T-helper 1 cell treated with Interleukin-12 subunit alpha and Interleukin-12 subunit beta and Interleukin-4 antibody, amounts not matched to agents 30 ng/mL and 1 ng/mL, for 36 hours (primary cell): ENCODE measurements at regions not wholly inside any gene's neighbourhood (a gene's known extent, or its start where the extent isn't known, plus 50 kb on each side); places are given as distances from the start of the nearest gene placed in this dataset.

ENCODE experiments used
- intact Hi-C: fragments of 100-400 bp; cut with micrococcal nuclease; formaldehyde crosslinking; loops from one replicate; pipeline ENCODE4 v1.15.1; 2024

DNA sequence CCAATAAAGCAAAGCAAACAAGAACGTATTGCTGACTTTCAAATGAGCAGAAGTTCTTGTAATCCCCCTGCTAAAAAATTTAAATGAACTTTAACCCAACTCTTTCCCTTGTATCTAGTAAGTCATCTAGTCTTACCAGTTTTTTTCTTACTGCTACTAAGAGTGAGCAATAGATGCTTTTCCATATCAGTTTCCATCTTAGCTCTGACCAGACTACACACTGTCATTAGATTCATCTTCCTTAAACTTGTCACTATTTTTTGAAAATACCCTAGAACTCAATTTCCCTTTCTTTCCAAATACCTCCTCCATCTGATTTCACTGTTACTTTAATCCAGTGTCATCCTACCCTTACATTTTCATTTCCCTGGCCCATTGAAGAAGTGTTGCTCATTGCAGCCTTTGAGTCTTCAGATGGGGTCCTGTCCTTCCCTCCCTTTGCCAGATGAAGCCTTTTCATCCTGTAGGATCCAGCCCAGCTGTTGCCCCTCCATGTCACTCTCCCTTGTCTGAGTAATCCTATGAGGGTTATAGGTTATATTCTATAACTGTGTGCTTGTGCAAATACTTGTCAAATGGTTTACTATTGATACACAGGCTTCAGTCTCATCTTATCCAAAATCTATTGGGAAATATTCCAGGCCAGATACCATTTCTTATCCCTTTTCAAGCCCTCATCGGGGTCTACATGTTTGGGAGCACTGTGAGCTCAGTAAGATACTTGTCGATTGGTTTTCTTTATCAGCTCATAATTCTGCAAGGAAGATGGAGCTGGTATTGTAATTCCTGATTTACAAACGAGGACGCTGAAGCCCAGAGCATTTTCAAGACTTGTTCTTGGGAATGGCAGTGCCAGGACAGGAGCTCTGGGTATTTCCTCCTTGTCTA lies 51.5 kb upstream of the ITGB1 start:
- intact Hi-C loops, result loop anchor here (2.0 to 5.0 kb wide), 2 partner anchors 123 to 359 kb away; no protein-coding TSS in a partner anchor

DNA sequence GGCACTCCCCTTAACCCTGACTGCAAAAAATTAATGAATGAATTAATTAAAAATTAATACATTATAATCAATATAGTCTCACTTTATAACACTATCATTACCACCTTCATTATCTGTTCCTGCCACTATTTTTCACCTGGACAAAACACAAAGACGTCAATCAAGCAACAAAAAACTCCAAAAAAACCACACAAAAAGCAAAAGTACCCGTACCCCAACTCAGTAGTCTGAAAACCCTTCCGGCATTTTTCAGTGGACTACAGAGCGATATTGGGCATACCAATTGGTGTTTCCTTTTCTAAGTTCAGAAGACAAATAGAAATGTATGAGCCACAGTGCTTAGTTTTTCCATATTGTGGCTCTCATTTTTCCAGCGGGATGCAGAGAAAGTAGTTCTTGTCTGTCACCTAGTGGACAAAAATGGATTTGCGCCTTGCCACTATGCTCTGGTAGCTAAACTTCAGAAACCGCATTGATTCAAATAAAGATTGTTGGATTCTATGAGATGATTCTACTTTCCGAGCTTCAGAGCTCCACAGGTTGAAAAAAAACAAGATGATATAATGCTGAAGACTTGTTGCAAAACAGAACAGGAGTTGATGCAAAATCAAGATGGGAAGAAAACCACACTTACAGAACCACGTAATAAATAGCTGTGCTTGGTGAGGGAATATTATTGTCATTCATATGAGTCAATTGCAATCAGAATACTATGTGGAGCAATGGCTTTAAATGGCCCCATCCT lies 50.6 kb upstream of the ITGB1 start:
- intact Hi-C loops, result loop anchor here (1.0 to 5.0 kb wide), 11 partner anchors 28 to 817 kb away; partner anchors contain the start of gene CCDC7

DNA sequence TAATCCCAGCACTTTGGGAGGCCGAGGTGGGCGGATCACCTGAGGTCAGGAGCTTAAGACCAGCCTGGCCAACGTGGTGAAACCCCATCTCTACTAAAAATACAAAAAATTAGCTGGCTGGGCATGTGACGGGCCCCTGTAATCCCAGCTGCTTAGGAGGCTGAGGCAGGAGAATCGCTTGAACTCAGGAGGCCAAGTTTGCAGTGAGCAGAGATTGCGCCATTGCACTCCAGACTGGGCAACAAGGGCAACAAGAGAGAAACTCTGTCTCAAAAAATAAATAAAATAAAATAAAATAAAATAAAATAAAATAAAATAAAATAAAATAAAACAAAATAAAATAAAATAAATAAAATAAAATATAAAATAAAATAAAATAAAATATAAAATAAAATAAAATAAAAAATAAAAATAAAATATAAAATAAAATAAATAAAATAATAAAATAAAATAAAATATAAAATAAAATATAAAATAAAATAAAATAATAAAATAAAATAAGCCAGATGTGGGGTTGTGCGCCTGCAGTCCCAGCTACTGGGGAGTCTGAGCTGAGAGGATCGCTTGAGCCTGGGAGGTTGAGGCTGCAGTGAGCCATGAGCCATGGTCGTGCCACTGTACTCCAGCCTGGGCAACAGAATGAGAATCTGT lies 49.8 kb upstream of the ITGB1 start:
- intact Hi-C loops, result loop anchor here (1.0 to 5.0 kb wide), 11 partner anchors 28 to 817 kb away; partner anchors contain the start of gene CCDC7
